Activated T-cell treated with anti-CD3 and anti-CD28 coated beads, Interleukin-2, amount 50 U/mL, for 72 hours (primary cell): ENCODE measurements at regions not wholly inside any gene's neighbourhood (a gene's known extent, or its start where the extent isn't known, plus 50 kb on each side); places are given as distances from the start of the nearest gene placed in this dataset.

Experiments
- ATAC-seq, 2 donors: fragments of 150-1000 bp; cut with Tn5 transposase; replicated peaks in 1 of 2; 2 replicates each; pipeline ENCODE4 v1.10.0; 2021; ENCODE audit warnings: moderate library complexity in 2 of 2, mild to moderate bottlenecking in 1 of 2
- DNase-seq, 2 donors: peaks; one replicate each; pipeline ENCODE4 v3.0.0; 2021 to 2022; ENCODE audit warnings: mixed read lengths in 1 of 2
- H3K27ac Mint-ChIP-seq: one replicate; pipeline ENCODE4 v1.8.0; 2022; ENCODE audit warnings: mild to moderate bottlenecking, moderate library complexity, mixed read lengths
- H3K27me3 Mint-ChIP-seq: one replicate; pipeline ENCODE4 v1.8.0; 2022; ENCODE audit warnings: low read depth, mixed read lengths
- H3K36me3 Mint-ChIP-seq, 2 donors: one replicate each; pipeline ENCODE4 v1.8.0; 2022; ENCODE audit warnings: mixed read lengths in 2 of 2, mild to moderate bottlenecking in 1 of 2; ENCODE audit not compliant: insufficient read depth in 2 of 2
- H3K4me1 Mint-ChIP-seq: one replicate; pipeline ENCODE4 v1.8.0; 2022; ENCODE audit warnings: low read depth, mixed read lengths
- H3K4me3 Mint-ChIP-seq, 2 donors: one replicate each; pipeline ENCODE4 v1.8.0; 2022; ENCODE audit warnings: mild to moderate bottlenecking in 2 of 2, mixed read lengths in 2 of 2, moderate library complexity in 2 of 2
- H3K9me3 Mint-ChIP-seq, 2 donors: one replicate each; pipeline ENCODE4 v1.8.0; 2022; ENCODE audit warnings: mixed read lengths in 2 of 2

- Mint-ChIP-seq H3K27ac (peak overlapping the region; percentile 99), H3K9me3 (no peaks in the 10 kb centered on the region), H3K4me1 (peaks cover 98% of the 10 kb centered on the region), H3K36me3 (peaks cover 8 to 61% of the 10 kb centered on the region in 2 donors), H3K27me3 (no peaks in the 10 kb centered on the region), H3K4me3 (peak overlapping the region in 1 of 2 donors; percentile 83)
- ATAC-seq (peak; percentile 28 to 48), DNase-seq (no peak)
These were observed 196.1 kb upstream of the KLF14 start for GRCh38 chr7:130929896-130930659.

GRCh38 chr7:130930681-130931080, 196.7 kb upstream of the KLF14 start:
- Mint-ChIP-seq H3K27me3 (no peaks in the 10 kb centered on the region), H3K27ac (peak overlapping the region; percentile 99), H3K9me3 (no peaks in the 10 kb centered on the region), H3K4me1 (peaks cover 98% of the 10 kb centered on the region), H3K4me3 (peak overlapping the region in 1 of 2 donors; percentile 83), H3K36me3 (peaks cover 12 to 60% of the 10 kb centered on the region in 2 donors)
- ATAC-seq (no peak), DNase-seq (no peak)

GRCh38 chr7:130931423-130931822, 197.4 kb upstream of the KLF14 start:
- Mint-ChIP-seq H3K27ac (peak overlapping the region; percentile 99), H3K4me3 (peak overlapping the region in 1 of 2 donors; percentile 83), H3K27me3 (no peaks in the 10 kb centered on the region), H3K4me1 (peaks cover 98% of the 10 kb centered on the region), H3K9me3 (no peaks in the 10 kb centered on the region), H3K36me3 (peaks cover 12 to 59% of the 10 kb centered on the region in 2 donors)
- DNase-seq (no peak), ATAC-seq (no peak)

- ATAC-seq (peak in 1 of 2 donors; percentile 17), DNase-seq (no peak)
- Mint-ChIP-seq H3K9me3 (no peaks in the 10 kb centered on the region), H3K27me3 (no peaks in the 10 kb centered on the region), H3K4me1 (peaks cover 98% of the 10 kb centered on the region), H3K27ac (peak overlapping the region; percentile 99), H3K36me3 (peaks cover 17 to 65% of the 10 kb centered on the region in 2 donors), H3K4me3 (peak overlapping the region; percentile 21 to 26)
These were observed 198.1 kb upstream of the KLF14 start for GRCh38 chr7:130932088-130932487.

- H3K27me3 Mint-ChIP-seq: no peaks in the 10 kb centered on the region
- DNase-seq (no peak), ATAC-seq (peak; percentile 14 to 17)
- H3K36me3 Mint-ChIP-seq: peaks cover 13 to 61% of the 10 kb centered on the region in 2 donors
- peak overlapping the region; percentile 99 for H3K27ac Mint-ChIP-seq
- peaks cover 95% of the 10 kb centered on the region for H3K4me1 Mint-ChIP-seq
- no peaks in the 10 kb centered on the region for H3K9me3 Mint-ChIP-seq
- H3K4me3 Mint-ChIP-seq: no peak overlapping the region
These were observed 198.8 kb upstream of the KLF14 start for GRCh38 chr7:130932667-130933432.

GRCh38 chr7:130933919-130934318, 199.9 kb upstream of the KLF14 start:
- Mint-ChIP-seq H3K27me3 (no peaks in the 10 kb centered on the region), H3K9me3 (no peaks in the 10 kb centered on the region), H3K27ac (peak overlapping the region; percentile 99), H3K4me1 (peaks cover 97% of the 10 kb centered on the region), H3K4me3 (peak overlapping the region in 1 of 2 donors; percentile 53), H3K36me3 (peaks cover 20 to 60% of the 10 kb centered on the region in 2 donors)
- ATAC-seq: no peak
- no peak for DNase-seq

- Mint-ChIP-seq H3K27me3 (no peaks in the 10 kb centered on the region), H3K36me3 (peaks cover 21 to 62% of the 10 kb centered on the region in 2 donors), H3K27ac (peak overlapping the region; percentile 99), H3K4me1 (peaks cover 97% of the 10 kb centered on the region), H3K9me3 (no peaks in the 10 kb centered on the region), H3K4me3 (peak overlapping the region in 1 of 2 donors; percentile 9)
- ATAC-seq (no peak), DNase-seq (no peak)
These were observed 201.7 kb upstream of the KLF14 start for GRCh38 chr7:130935564-130936157.

- DNase-seq: no peak
- no peak for ATAC-seq
These were observed 202.4 kb upstream of the KLF14 start for GRCh38 chr7:130936202-130936931.

GRCh38 chr7:130937016-130937415, 203.0 kb upstream of the KLF14 start:
- Mint-ChIP-seq H3K4me3 (peak overlapping the region; percentile 0 to 81), H3K4me1 (peaks cover 97% of the 10 kb centered on the region), H3K27me3 (no peaks in the 10 kb centered on the region), H3K9me3 (no peaks in the 10 kb centered on the region), H3K36me3 (peaks cover 26 to 70% of the 10 kb centered on the region in 2 donors), H3K27ac (peak overlapping the region; percentile 99)
- ATAC-seq: no peak
- DNase-seq: no peak

More at GRCh38 chr7:130936202-130936931, 202.4 kb upstream of the KLF14 start:
- H3K4me3 Mint-ChIP-seq: peak overlapping the region; percentile 0 to 81
- H3K27me3 Mint-ChIP-seq: no peaks in the 10 kb centered on the region
- peaks cover 97% of the 10 kb centered on the region for H3K4me1 Mint-ChIP-seq
- H3K36me3 Mint-ChIP-seq: peaks cover 26 to 66% of the 10 kb centered on the region in 2 donors
- no peaks in the 10 kb centered on the region for H3K9me3 Mint-ChIP-seq
- peak overlapping the region; percentile 99 for H3K27ac Mint-ChIP-seq

GRCh38 chr7:130937830-130938229, 203.8 kb upstream of the KLF14 start:
- H3K9me3 Mint-ChIP-seq: no peaks in the 10 kb centered on the region
- H3K36me3 Mint-ChIP-seq: peaks cover 31 to 74% of the 10 kb centered on the region in 2 donors
- no peaks in the 10 kb centered on the region for H3K27me3 Mint-ChIP-seq
- ATAC-seq (no peak), DNase-seq (no peak)
- H3K4me1 Mint-ChIP-seq: peaks cover 97% of the 10 kb centered on the region
- H3K27ac Mint-ChIP-seq: peak overlapping the region; percentile 100
- peak overlapping the region in 1 of 2 donors; percentile 86 for H3K4me3 Mint-ChIP-seq

GRCh38 chr7:130938661-130939060, 204.7 kb upstream of the KLF14 start:
- ATAC-seq (peak; percentile 69 to 82), DNase-seq (no peak)
- Mint-ChIP-seq H3K4me1 (peaks cover 97% of the 10 kb centered on the region), H3K36me3 (peaks cover 36 to 78% of the 10 kb centered on the region in 2 donors), H3K27me3 (no peaks in the 10 kb centered on the region), H3K27ac (peak overlapping the region; percentile 100), H3K4me3 (peak overlapping the region; percentile 9 to 86), H3K9me3 (no peaks in the 10 kb centered on the region)

- H3K4me1 Mint-ChIP-seq: peaks cover 96% of the 10 kb centered on the region
- no peaks in the 10 kb centered on the region for H3K9me3 Mint-ChIP-seq
- ATAC-seq (peak; percentile 5 to 8), DNase-seq (no peak)
- H3K27ac Mint-ChIP-seq: peak overlapping the region; percentile 100
- H3K36me3 Mint-ChIP-seq: peaks cover 38 to 76% of the 10 kb centered on the region in 2 donors
- H3K4me3 Mint-ChIP-seq: peak overlapping the region; percentile 61 to 90
- H3K27me3 Mint-ChIP-seq: no peaks in the 10 kb centered on the region
These were observed 205.5 kb upstream of the KLF14 start for GRCh38 chr7:130939321-130940095.
